HEK293T (cell line): ENCODE measurements at regions not wholly inside any gene's neighbourhood (a gene's known extent, or its start where the extent isn't known, plus 50 kb on each side); places are given as distances from the start of the nearest gene placed in this dataset.

Source experiments
- CTCF ChIA-PET: fragments of 350-600 bp; formaldehyde crosslinking; extraction: SDS; loops from one replicate; lab custom pipeline; 2021; ENCODE audit warnings: antibody characterized with exemption, inconsistent platforms; lab: Yijun Ruan, JAX
- POLR2A ChIA-PET: fragments of 350-600 bp; formaldehyde crosslinking; extraction: SDS; loops from one replicate; lab custom pipeline; 2020; ENCODE audit warnings: antibody characterized with exemption, inconsistent platforms; lab: Yijun Ruan, JAX
- DNase-seq: peaks from one replicate; pipeline ENCODE4 v3.0.0; 2012; ENCODE audit warnings: mixed read lengths; ENCODE audit errors: extremely low spot score
- ARNT ChIP-seq: fragments of 450-650 bp; IDR thresholded peaks from 2 replicates; pipeline ENCODE4 v1.6.1; 2017; ENCODE audit warnings: mild to moderate bottlenecking
- BHLHE40 ChIP-seq: fragments of 450-650 bp; IDR thresholded peaks from 2 replicates; pipeline ENCODE4 v1.6.1; 2016; ENCODE audit warnings: mild to moderate bottlenecking, moderate library complexity, borderline replicate concordance
- CTBP1 ChIP-seq: fragments of 450-650 bp; IDR thresholded peaks from 2 replicates; pipeline ENCODE4 v1.6.1; 2016; ENCODE audit warnings: borderline replicate concordance
- ELF4 ChIP-seq: fragments of 450-650 bp; IDR thresholded peaks from 2 replicates; pipeline ENCODE4 v1.6.1; 2017; ENCODE audit warnings: antibody characterized with exemption
- FOXA1 ChIP-seq: fragments of 450-650 bp; IDR thresholded peaks from 2 replicates; pipeline ENCODE4 v1.6.1; 2016; ENCODE audit warnings: mild to moderate bottlenecking
- FOXK2 ChIP-seq: fragments of 450-650 bp; IDR thresholded peaks from 2 replicates; pipeline ENCODE4 v1.6.1; 2016; ENCODE audit warnings: mild to moderate bottlenecking
- FOXM1 ChIP-seq: fragments of 450-650 bp; IDR thresholded peaks from 2 replicates; pipeline ENCODE4 v1.6.1; 2017; ENCODE audit warnings: mild to moderate bottlenecking, borderline replicate concordance
- HDGF ChIP-seq: fragments of 450-650 bp; IDR thresholded peaks from 2 replicates; pipeline ENCODE4 v1.6.1; 2017; ENCODE audit warnings: antibody characterized with exemption, borderline replicate concordance
- L3MBTL2 ChIP-seq: fragments of 450-650 bp; conservative IDR thresholded peaks from 2 replicates; pipeline ENCODE4 v1.6.1; 2016; ENCODE audit warnings: mild to moderate bottlenecking
- LEF1 ChIP-seq: fragments of 450-650 bp; IDR thresholded peaks from 2 replicates; pipeline ENCODE4 v1.6.1; 2017; ENCODE audit warnings: mild to moderate bottlenecking, borderline replicate concordance
- NFRKB ChIP-seq: fragments of 450-650 bp; IDR thresholded peaks from 2 replicates; pipeline ENCODE4 v1.6.1; 2016; ENCODE audit warnings: mild to moderate bottlenecking, moderate library complexity
- PKNOX1 ChIP-seq: fragments of 450-650 bp; IDR thresholded peaks from 2 replicates; pipeline ENCODE4 v1.6.1; 2016
- SP1 ChIP-seq: fragments of 450-650 bp; IDR thresholded peaks from 2 replicates; pipeline ENCODE4 v1.6.1; 2017
- SUZ12 ChIP-seq: fragments of 450-650 bp; IDR thresholded peaks from 2 replicates; pipeline ENCODE4 v1.6.1; 2016; ENCODE audit warnings: mild to moderate bottlenecking
- TARDBP ChIP-seq: fragments of 450-650 bp; IDR thresholded peaks from 2 replicates; pipeline ENCODE4 v1.6.1; 2016
- ZNF384 ChIP-seq: fragments of 450-650 bp; IDR thresholded peaks from 2 replicates; pipeline ENCODE4 v1.6.1; 2016

GRCh38 chr5:92861531-92862285 lies 719.3 kb downstream of the NR2F1-AS1 start:
- CTCF ChIA-PET, result no interaction called here
- DNase-seq, result no peak
- TF ChIP-seq HDGF, result no peak
- no peak for TF ChIP-seq FOXA1
- no peak for TF ChIP-seq SUZ12
- TF ChIP-seq PKNOX1, result no peak
- no peak for TF ChIP-seq FOXK2
- no peak for TF ChIP-seq SP1
- no peak for TF ChIP-seq ARNT
- TF ChIP-seq TARDBP, result no peak
- no peak for TF ChIP-seq FOXM1
- no peak for TF ChIP-seq NFRKB
- no peak for TF ChIP-seq LEF1
- POLR2A ChIA-PET, result no interaction called here

DNA sequence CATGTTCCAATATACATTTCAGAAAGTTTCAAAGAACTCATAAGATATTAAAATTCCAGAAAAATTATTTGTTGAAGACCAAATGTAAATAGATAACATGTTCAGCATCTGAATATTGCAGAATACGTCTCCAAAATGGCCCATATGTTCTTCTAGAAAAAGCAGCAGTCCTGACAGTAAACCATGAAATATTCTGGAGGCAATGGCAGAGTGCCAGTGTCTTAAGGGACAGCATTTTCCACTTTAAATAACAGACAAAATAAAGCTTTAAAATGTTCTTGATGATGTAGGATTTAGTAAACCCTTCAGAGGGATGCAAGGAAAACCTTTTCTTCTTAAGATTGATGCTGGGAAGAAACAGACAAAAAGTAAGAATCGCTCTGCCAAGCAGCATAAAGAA lies 721.0 kb downstream of the NR2F1-AS1 start:
- TF ChIP-seq BHLHE40 (no peak), TARDBP (no peak), NFRKB (no peak), FOXK2 (no peak), SP1 (no peak)
- DNase-seq, result no peak
- ChIA-PET CTCF (no interaction called here), POLR2A (no interaction called here)

GRCh38 chr5:92852219-92852618 lies 728.8 kb downstream of the NR2F1-AS1 start:
- ChIA-PET POLR2A (no interaction called here), CTCF (no interaction called here)
- TF ChIP-seq HDGF (no peak), ARNT (no peak), LEF1 (no peak), SUZ12 (no peak), CTBP1 (no peak), FOXK2 (no peak), SP1 (no peak), ZNF384 (no peak), NFRKB (no peak), ELF4 (no peak), PKNOX1 (no peak), L3MBTL2 (no peak), FOXM1 (no peak), BHLHE40 (no peak)
- DNase-seq, result no peak

GRCh38 chr5:92850886-92851285 lies 730.1 kb downstream of the NR2F1-AS1 start:
- DNase-seq, result no peak
- ChIA-PET CTCF (no interaction called here), POLR2A (no interaction called here)
- no peak for TF ChIP-seq ARNT
- no peak for TF ChIP-seq SUZ12
- TF ChIP-seq ELF4, result no peak
- no peak for TF ChIP-seq ZNF384
- no peak for TF ChIP-seq LEF1
- no peak for TF ChIP-seq NFRKB
- no peak for TF ChIP-seq FOXA1
- TF ChIP-seq FOXM1, result no peak
- TF ChIP-seq L3MBTL2, result no peak
- no peak for TF ChIP-seq PKNOX1
- no peak for TF ChIP-seq HDGF
- TF ChIP-seq BHLHE40, result no peak
- no peak for TF ChIP-seq FOXK2
- TF ChIP-seq CTBP1, result no peak
- TF ChIP-seq SP1, result no peak
- TF ChIP-seq TARDBP, result no peak

DNA sequence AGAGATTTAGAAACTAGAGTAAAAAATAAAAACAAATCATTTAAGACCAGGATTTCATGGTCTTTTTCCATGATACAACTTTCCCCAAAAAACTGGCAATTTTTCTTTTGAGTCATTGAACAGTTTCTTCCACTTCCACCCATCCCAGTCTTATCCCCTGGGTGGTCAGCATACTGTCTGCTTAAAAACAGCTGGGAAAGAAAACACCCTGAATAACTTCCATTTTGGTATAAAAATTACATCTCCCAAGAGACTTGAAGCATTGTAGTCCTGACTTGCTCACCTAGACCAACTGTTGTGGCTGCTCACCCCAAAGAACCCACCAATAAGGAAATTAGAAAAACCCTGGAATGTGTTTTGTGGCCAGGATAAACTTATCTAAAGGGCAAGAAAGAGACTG lies 731.3 kb downstream of the NR2F1-AS1 start:
- POLR2A ChIA-PET, result no interaction called here
- DNase-seq, result no peak
- CTCF ChIA-PET, result no interaction called here
- TF ChIP-seq ELF4, result no peak
- no peak for TF ChIP-seq NFRKB
- no peak for TF ChIP-seq TARDBP
- no peak for TF ChIP-seq PKNOX1
- TF ChIP-seq SP1, result no peak
- no peak for TF ChIP-seq HDGF
- TF ChIP-seq FOXA1, result no peak
- TF ChIP-seq LEF1, result no peak
- TF ChIP-seq BHLHE40, result no peak
- TF ChIP-seq L3MBTL2, result no peak
- no peak for TF ChIP-seq ARNT
- TF ChIP-seq ZNF384, result no peak
- no peak for TF ChIP-seq FOXK2

DNA sequence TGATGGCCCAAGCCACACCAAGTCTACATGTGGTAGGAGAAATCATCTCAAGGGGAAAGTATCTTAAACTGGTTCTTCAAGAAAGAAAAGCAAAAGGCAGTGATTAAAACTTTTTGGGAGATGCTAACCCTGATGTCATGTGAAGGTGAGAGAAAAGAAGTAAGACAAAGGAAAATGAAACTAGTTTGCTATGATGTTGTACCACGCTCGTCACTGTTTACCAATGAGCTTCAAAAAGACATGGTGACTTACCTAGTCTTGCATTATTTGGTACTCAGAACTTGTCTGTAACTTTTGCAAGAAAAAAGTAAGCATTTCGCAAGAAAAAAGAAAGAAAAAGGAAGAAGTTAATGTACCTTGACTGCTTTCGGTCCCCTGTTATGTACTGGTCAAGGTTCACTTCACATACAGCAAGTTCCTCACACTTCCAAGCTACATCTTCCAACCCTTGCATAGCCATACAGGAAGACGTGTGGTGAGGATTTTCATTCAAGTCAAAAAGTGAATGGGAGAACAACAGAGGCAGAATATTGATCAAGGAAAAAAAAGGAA lies 739.3 kb downstream of the NR2F1-AS1 start:
- ChIA-PET CTCF (interaction anchor here (1.2 kb wide), 1 partner anchor 153 kb away, joined by 4 read pairs; no protein-coding TSS in a partner anchor), POLR2A (no interaction called here)
- DNase-seq, result no peak
- no peak for TF ChIP-seq PKNOX1
- TF ChIP-seq SP1, result no peak
- no peak for TF ChIP-seq BHLHE40
- TF ChIP-seq SUZ12, result no peak
- TF ChIP-seq L3MBTL2, result no peak
